ENCODE measurements at regions not wholly inside any gene's neighbourhood (a gene's known extent, or its start where the extent isn't known, plus 50 kb on each side); places are given as distances from the start of the nearest gene placed in this dataset.

DNA sequence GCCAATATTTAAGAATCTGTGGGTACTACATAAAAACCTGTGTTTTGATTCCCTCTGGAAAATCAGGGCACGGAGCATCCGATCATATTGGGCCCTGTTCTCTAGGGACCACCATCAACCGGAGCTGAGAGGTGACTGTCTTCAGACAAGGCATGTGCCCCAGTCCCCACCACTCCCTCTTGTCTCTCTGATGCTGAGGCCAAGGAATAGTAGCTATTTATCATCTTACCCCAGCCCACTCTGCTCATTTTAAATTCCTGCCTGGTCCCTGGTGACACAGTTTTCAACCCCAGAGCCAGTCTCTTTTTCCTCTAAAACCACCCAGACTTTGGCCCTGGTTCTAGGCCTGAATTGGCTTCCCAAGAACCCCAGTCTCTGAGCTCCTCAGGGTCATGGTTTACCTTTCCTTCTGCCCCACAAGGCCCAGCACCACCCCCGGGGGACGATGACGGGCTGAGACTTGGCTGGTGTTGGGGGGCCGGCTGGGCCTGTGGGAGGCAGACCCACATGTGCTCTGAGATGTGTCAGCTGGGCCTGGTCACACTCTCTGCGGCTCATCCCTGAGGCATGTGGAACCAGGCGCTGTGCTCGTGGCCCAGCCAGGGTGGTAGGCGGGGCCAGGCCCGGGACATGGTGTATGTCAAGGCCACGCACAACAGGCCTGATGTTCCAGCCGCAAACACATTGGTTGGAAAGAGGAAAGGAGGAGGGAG lies 114.4 kb downstream of the CEBPB start:
- peak; percentile 92 to 99 (median 98) for DNase-seq
- Histone ChIP-seq H3K27ac (peak overlapping the region; percentile 82 to 98 (median 95)), H3K27me3 (no peaks in the 10 kb centered on the region), H3K36me3 (replicated peaks in 1 of 2) (no peaks in the 10 kb centered on the region), H3K4me3 (no peak overlapping the region), H3K4me1 (replicated peaks in 1 of 2) (peaks cover 51 to 63% of the 10 kb centered on the region in 2 donors), H3K9me3 (replicated peaks in 1 of 3) (no peaks in the 10 kb centered on the region)
- TF ChIP-seq CTCF (IDR thresholded peaks at IDR 0.05) (no peak), POLR2A (IDR thresholded peaks at IDR 0.05) (peak in 1 of 2 donors; percentile 9)
- intact Hi-C loops (cut with DNase I), result loop anchor here (5.0 to 10.0 kb wide), 2 partner anchors 113 to 160 kb away; partner anchors contain the start of gene CEBPB (in 1 of the 2)
- 33 to 42% (median 37%) methylated on average over 10 to 14 of the region's 14 CpGs for WGBS, 4 donors

- intact Hi-C loops (cut with DNase I), result loop anchor here in 1 of 2 donors (10.0 kb wide), 1 partner anchor 159 kb away; no protein-coding TSS in a partner anchor
- peak in 6 of 7 donors; percentile 77 to 90 (median 86) for DNase-seq
- TF ChIP-seq POLR2A (IDR thresholded peaks at IDR 0.05) (peak in 1 of 2 donors; percentile 94), CTCF (IDR thresholded peaks at IDR 0.05) (peak in 3 of 6 experiments; percentile 27 to 29 (median 29))
Observed at GRCh38 chr20:50305636-50306477, 115.2 kb downstream of the CEBPB start.

DNA sequence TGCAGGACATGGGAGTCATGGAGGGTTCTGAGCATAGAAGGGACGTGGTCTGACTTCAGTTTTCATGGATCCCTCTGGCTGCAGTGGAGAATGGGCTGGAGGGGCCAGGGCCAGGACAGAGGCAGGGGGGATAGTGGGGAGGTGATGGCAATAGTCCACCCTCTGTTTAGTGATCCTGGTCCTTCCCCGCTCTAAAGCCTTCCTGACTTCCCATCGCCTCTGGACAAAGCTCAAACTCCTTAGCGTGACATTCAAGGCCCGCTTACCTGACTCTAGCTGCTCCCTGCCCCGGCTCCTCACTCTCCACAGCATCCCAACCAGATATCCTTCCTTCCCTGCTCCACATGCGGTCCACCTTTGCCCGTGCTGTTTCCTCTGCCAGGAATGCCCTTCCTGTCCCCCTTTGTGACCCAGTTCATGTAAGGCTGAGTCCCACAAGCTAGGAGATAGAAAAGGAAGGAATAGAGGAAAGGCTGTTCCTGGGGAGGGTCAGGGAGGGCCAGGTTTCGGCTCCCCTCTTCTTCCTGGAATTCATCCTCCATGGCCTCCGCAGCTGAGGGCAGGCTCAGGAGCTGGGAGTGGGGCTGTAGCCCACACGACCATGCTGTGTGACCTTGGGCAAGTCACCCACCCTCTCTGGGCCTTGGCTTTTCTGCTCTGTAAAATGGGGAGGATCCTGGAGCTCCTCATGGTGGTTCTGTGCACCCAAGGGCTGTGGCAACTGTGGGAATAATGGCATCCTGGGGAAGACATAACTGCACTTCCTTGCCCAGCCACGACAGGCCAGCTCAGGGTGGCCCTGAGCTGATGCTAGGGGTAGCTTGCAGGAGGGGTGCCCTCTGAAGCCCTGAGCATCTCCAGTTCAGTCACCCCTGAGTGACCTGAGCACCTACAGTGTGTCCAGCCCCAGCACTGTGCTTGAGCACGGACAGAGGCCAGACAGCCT lies 116.1 kb downstream of the CEBPB start:
- no peak overlapping the region for H3K4me3 ChIP-seq
- no peak for TF ChIP-seq CTCF (IDR thresholded peaks at IDR 0.05)
- no peak for TF ChIP-seq POLR2A (IDR thresholded peaks at IDR 0.05)
- DNase-seq, result peak in 4 of 7 donors; percentile 25 to 40 (median 34)
- H3K36me3 ChIP-seq (replicated peaks in 1 of 2), result no peaks in the 10 kb centered on the region
- intact Hi-C loops (cut with DNase I), result loop anchor here in 1 of 2 donors (10.0 kb wide), 1 partner anchor 158 kb away; no protein-coding TSS in a partner anchor
- H3K27ac ChIP-seq, result peak overlapping the region; percentile 82 to 98 (median 95)
- H3K9me3 ChIP-seq (replicated peaks in 1 of 3), result no peaks in the 10 kb centered on the region
- H3K4me1 ChIP-seq (replicated peaks in 1 of 2), result peaks cover 51 to 63% of the 10 kb centered on the region in 2 donors
- WGBS, 4 donors, result 66 to 86% (median 76%) methylated on average over 12 to 13 of the region's 13 CpGs
- no peaks in the 10 kb centered on the region for H3K27me3 ChIP-seq

More at GRCh38 chr20:50305636-50306477, 115.2 kb downstream of the CEBPB start:
- peaks cover 51 to 63% of the 10 kb centered on the region in 2 donors for H3K4me1 ChIP-seq (replicated peaks in 1 of 2)
- no peak overlapping the region for H3K4me3 ChIP-seq
- H3K36me3 ChIP-seq (replicated peaks in 1 of 2), result no peaks in the 10 kb centered on the region
- WGBS, 4 donors, result 29 to 40% (median 31%) methylated on average over 18 to 19 of the region's 19 CpGs
- peak overlapping the region; percentile 82 to 98 (median 95) for H3K27ac ChIP-seq
- H3K9me3 ChIP-seq (replicated peaks in 1 of 3), result no peaks in the 10 kb centered on the region
- no peaks in the 10 kb centered on the region for H3K27me3 ChIP-seq

Data from adrenal gland (tissue), 9 donors.